ENCODE measurements at regions not wholly inside any gene's neighbourhood (a gene's known extent, or its start where the extent isn't known, plus 50 kb on each side); places are given as distances from the start of the nearest gene placed in this dataset.

DNA sequence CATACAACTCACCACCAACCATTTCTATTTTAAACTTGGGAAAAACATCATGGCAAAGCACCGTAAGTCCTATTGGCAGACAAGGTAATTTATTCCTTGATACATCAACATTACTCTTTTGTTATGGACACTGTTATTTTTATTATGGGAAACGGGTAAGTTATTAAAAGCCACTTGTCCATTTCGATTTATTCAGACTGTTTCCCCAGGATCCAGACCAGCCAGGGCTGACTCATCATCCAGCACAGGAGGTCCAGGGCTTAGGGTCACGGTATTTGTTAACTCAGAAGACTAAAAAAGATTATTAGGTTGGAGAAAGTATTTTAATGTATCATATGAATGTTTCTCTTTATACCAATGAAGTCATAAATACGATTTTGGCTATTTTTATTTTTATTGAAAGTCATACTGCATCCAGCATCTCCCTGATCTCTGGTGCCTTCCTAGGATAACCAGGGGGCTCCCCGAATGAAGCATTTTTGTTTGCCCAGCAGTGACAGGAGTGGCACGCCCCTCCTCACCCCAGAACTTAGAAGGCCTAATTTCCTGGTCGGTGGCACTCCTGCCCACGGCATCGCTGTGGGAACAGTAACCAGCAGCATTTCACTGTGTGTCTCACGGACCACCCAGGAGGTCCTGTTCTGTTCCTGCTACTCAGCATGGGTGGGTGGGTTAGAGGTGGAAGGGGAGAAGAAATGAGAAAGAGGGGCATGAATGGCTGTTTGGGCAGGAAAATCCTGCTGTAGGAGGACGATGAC, 446.1 kb downstream of the EIPR1 start:
- H3K9me3 ChIP-seq (ENCODE audit: control insufficient read depth in 4 of 4, low read length in 3 of 4): peaks cover 0 to 6% (median 2%) of the 10 kb centered on the region in 4 donors
- no peak overlapping the region for H3K4me3 ChIP-seq (ENCODE audit: low read depth in 1 of 3, low read length in 3 of 3)
- no peak for TF ChIP-seq ZBTB33 (IDR thresholded peaks at IDR 0.05)
- 81% methylated on average over 12 of the region's 12 CpGs for WGBS
- DNase-seq (ENCODE audit: low spot score): peak; percentile 14
- H3K4me1 ChIP-seq (ENCODE audit: control insufficient read depth in 4 of 4, insufficient read depth in 4 of 4, low read length in 3 of 4): no peaks in the 10 kb centered on the region
- no peak overlapping the region for H3K9ac ChIP-seq (ENCODE audit: low read depth in 1 of 2, low read length in 2 of 2)
- H3K27ac ChIP-seq (ENCODE audit: low read depth in 1 of 2, low read length in 2 of 2): no peak overlapping the region
- H3K36me3 ChIP-seq (ENCODE audit: control insufficient read depth in 4 of 4, insufficient read depth in 3 of 4, low read depth in 1 of 4, low read length in 3 of 4): no peaks in the 10 kb centered on the region
- no peaks in the 10 kb centered on the region for H3K27me3 ChIP-seq (ENCODE audit: control insufficient read depth in 4 of 4, insufficient read depth in 4 of 4, low read length in 3 of 4)

GRCh38 chr2:2930841-2931240, 446.8 kb downstream of the EIPR1 start:
- H3K27me3 ChIP-seq (ENCODE audit: control insufficient read depth in 4 of 4, insufficient read depth in 4 of 4, low read length in 3 of 4): no peaks in the 10 kb centered on the region
- TF ChIP-seq NR2F2 (IDR thresholded peaks at IDR 0.05) (no peak), FOXA2 (IDR thresholded peaks at IDR 0.05) (no peak), HNF4G (IDR thresholded peaks at IDR 0.05) (no peak), FOXA1 (IDR thresholded peaks at IDR 0.05) (no peak), RAD21 (IDR thresholded peaks at IDR 0.05) (no peak), CTCF (IDR thresholded peaks at IDR 0.05; ENCODE audit: low read depth, low read length, missing input control) (no peak), TAF1 (conservative IDR thresholded peaks at IDR 0.05) (no peak), GABPA (IDR thresholded peaks at IDR 0.05 in 1 of 2, conservative IDR thresholded peaks at IDR 0.05 in 1 of 2) (no peak), RXRA (IDR thresholded peaks at IDR 0.05) (no peak), ZBTB33 (IDR thresholded peaks at IDR 0.05) (no peak), EGR1 (IDR thresholded peaks at IDR 0.05; ENCODE audit: low read depth in 2 of 2) (no peak), YY1 (IDR thresholded peaks at IDR 0.05) (no peak), JUND (IDR thresholded peaks at IDR 0.05) (no peak), SP1 (IDR thresholded peaks at IDR 0.05) (no peak), ATF3 (IDR thresholded peaks at IDR 0.05) (no peak)
- no peak overlapping the region for H3K4me3 ChIP-seq (ENCODE audit: low read depth in 1 of 3, low read length in 3 of 3)
- no peak overlapping the region for H3K27ac ChIP-seq (ENCODE audit: low read depth in 1 of 2, low read length in 2 of 2)
- no peaks in the 10 kb centered on the region for H3K36me3 ChIP-seq (ENCODE audit: control insufficient read depth in 4 of 4, insufficient read depth in 3 of 4, low read depth in 1 of 4, low read length in 3 of 4)
- H3K4me1 ChIP-seq (ENCODE audit: control insufficient read depth in 4 of 4, insufficient read depth in 4 of 4, low read length in 3 of 4): no peaks in the 10 kb centered on the region
- DNase-seq (ENCODE audit: low spot score): peak; percentile 3
- H3K9me3 ChIP-seq (ENCODE audit: control insufficient read depth in 4 of 4, low read length in 3 of 4): peaks cover 0 to 6% (median 2%) of the 10 kb centered on the region in 4 donors
- H3K9ac ChIP-seq (ENCODE audit: low read depth in 1 of 2, low read length in 2 of 2): no peak overlapping the region
- 78% methylated on average over 2 of the region's 2 CpGs for WGBS

All from liver (tissue), 8 donors.